ENCODE measurements at regions not wholly inside any gene's neighbourhood (a gene's known extent, or its start where the extent isn't known, plus 50 kb on each side); places are given as distances from the start of the nearest gene placed in this dataset.

- TF ChIP-seq CTCF (IDR thresholded peaks at IDR 0.05; ENCODE audit: poor library complexity), result no peak
- no peak for TF ChIP-seq EZH2phosphoT487 (IDR thresholded peaks at IDR 0.05; ENCODE audit: low read depth, severe bottlenecking, unreplicated experiment)
- TF ChIP-seq EZH2 (IDR thresholded peaks at IDR 0.05; ENCODE audit: borderline replicate concordance), result no peak
These were observed 404.3 kb downstream of the BCL11B start for GRCh38 chr14:98867726-98868125.
